HG02852 (cell line): ENCODE measurements at regions not wholly inside any gene's neighbourhood (a gene's known extent, or its start where the extent isn't known, plus 50 kb on each side); places are given as distances from the start of the nearest gene placed in this dataset.
"Not testable (repeated sequence)": the region's sequence is repeated elsewhere in the genome, so short reads cannot be mapped to it uniquely, and the experiment has no call there.

ENCODE experiments used
- ATAC-seq: cut with Tn5 transposase; IDR thresholded peaks from one replicate; pipeline ENCODE4 v1.9.1; 2021; ENCODE audit warnings: mild to moderate bottlenecking, moderate library complexity; ENCODE audit not compliant: unreplicated experiment

DNA sequence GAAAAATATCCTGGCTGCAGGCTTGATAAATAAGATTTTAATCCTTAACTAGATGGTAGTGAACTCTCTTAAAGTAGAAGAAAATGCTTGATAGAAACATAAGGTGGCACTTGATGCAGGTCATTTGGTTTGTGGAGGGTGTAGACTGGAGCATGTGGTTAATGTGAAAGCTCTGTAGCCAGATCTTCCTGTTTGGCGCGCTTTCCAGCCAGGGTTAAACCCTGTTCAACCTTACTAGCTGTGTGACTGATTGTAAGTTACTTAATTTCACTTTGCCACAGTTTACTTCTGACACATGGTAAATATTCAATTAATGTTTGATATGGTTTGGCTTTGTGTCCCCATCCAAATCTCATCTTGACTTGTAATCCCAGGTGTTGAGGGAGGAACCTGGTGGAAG is 394.0 kb downstream of the REEP3 start:
- ATAC-seq = no peak

- ATAC-seq = no peak
Measured at GRCh38 chr10:63917363-63917762, 396.2 kb downstream of the REEP3 start.

DNA sequence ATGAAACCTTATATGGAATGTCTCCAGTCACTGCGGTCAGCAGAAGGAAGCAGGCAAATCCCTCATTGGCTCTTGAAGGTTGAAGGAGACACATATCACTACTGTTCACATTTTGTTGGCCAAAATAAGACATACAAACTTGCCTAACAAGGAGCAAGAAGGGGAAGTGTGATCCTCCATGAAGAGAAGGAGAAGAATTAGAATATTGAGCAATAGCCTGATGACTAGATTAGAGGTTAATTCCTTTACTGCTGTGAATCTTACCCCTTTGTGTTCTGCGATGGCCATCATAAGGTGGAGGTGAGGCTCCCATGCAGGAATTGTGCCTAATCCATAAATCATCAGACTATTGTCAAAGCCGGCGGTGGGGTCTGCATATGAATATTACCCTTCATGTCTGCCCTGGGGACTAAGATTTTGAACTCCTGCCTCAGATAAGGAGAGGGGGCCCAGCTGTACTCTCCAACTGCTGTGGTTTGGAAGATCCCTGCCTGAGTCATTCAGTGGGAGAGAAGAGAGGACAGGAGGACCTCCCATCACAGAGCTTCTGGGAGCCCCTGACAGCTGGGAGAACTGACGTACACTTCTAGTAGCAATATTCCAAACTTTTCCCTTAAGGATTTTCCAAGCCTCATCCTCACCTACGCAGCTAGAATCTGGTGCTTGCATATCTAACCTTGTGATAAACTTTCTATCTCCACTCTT is 398.5 kb downstream of the REEP3 start:
- no peak for ATAC-seq

DNA sequence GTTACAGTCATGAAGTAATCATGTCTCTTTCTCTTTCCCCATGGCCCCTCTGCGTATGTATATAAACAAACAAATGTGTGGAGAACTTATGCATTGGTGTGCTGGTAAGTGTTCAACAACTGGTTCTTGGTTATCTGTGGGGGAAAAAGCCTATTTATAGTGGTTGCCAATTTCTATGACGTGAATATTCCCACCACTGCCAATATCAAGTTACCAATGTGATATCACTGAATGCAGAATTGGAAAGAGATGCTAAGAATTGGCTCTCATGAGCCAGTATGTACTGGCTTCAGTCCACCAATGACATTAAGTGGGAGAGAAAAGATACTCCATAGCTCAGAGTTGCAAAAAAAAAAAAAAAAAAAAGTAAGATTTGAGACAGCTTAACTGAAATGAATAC is 399.7 kb downstream of the REEP3 start:
- no peak for ATAC-seq

DNA sequence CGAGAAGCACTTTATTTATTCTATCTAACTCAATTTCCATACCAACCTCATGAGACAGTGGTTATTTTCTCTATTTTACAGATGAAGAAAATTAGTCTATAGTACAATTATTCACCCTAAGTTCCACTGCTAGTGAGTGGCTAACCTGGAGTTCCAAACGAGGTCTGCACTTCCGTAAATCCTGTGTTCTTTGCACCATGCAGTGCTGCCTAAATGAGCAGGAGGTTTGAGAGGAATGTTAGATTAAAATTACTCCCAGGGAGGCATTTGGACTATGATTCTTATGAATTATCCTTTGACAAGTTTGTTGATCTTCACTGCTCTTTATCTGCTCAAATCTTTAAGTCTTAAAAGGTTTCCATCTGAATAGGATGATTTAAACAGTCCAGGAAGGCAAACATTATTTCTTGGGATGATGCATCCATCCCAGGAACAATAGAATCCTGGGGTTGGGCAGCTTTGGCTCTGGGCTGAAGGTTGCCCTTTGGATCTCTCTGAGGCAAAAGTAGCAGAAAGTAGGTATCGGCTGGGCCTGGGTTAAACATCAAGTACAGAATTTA is 400.8 kb downstream of the REEP3 start:
- no peak for ATAC-seq

- ATAC-seq = no peak
Measured at GRCh38 chr10:63922468-63923284, 401.5 kb downstream of the REEP3 start.

- ATAC-seq = no peak
Measured at GRCh38 chr10:63929831-63930467, 408.7 kb downstream of the REEP3 start.

DNA sequence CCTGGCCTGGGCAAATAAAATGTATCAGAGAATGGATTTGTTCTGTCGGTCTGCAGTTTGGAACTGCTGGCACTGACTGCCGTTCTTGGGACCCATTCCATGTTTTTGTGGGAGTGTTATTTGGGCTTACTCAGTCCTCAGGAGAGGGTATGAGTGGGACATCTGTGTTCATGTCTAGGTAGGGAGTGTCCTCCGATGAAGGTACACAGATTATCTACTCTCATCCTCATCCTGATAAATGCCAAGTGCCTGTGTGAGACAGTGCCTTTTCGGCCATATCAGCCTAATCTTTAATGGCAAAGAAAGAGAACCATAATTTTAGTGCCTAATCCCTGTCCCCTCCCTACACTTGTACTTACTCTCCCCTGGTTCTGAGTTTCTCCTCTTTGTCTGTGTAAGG is 409.4 kb downstream of the REEP3 start:
- no peak for ATAC-seq

DNA sequence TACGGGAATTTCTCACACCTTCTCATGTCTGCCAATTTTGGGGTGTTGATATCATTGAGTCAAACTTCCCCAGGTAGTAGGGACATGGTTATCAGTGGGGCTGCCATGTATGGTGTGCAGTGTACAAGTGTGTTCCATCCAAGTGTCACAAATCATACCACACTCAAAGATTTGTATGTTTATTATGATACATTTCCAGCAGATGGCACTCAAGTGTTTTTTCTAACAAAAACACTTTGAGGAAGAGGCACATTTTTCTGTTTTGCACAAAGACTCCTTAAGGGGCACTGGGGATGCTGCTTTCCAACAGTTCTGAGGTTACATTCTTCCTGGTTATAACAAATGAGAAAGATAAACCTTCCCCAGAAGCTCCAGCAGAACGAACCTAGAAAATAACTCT is 414.5 kb downstream of the REEP3 start:
- ATAC-seq = no peak

DNA sequence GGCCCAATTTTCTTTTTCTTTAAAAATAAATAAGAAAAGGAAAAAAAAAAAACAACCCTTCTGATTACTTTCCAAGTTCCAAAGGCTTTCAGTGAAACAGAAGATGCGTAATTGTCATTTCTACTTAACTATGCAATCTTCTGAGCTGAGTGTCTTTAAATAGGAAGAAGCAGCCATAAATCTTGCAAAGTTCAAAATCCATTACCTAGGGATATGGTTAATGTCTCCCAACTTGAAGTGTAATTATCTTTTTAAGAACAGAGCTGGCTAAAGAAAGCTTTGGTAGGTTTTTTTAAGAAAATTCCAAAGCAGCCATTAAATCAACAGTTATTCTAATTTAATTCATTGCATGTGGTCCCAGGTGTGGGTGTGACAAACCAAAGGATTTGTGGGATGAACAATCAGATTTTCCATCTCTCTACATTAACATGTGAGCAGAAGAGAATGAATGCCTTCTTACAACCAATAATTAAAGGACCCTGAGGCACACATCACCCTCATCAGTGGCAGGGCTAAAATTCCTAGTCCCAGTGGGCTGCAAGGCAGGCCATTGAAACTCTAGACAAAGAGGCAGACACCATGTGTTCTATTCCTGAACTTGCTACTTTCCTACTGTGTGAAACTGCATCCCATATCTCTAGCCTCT is 419.2 kb downstream of the REEP3 start:
- ATAC-seq = no peak

DNA sequence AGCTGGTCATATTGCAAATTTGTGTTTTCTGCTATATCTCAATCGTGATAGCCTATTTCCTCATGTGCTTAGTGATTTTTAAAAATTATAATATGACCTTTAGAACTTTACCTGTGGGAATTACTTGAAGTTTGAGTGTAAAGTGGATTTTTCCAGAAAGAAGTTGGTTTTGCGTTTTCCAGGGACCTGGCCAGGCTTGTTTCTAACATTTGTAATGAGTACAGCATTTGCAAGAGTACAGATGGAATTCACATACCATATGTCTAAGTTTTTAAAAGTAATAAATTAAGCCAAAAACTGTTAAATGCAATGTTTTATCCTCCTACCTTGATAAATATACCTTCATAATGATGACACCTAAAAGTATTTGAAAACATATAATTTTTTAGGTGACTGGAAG is 443.2 kb downstream of the REEP3 start:
- no peak for ATAC-seq

GRCh38 chr10:63965846-63966245 is 444.6 kb downstream of the REEP3 start:
- no peak for ATAC-seq

DNA sequence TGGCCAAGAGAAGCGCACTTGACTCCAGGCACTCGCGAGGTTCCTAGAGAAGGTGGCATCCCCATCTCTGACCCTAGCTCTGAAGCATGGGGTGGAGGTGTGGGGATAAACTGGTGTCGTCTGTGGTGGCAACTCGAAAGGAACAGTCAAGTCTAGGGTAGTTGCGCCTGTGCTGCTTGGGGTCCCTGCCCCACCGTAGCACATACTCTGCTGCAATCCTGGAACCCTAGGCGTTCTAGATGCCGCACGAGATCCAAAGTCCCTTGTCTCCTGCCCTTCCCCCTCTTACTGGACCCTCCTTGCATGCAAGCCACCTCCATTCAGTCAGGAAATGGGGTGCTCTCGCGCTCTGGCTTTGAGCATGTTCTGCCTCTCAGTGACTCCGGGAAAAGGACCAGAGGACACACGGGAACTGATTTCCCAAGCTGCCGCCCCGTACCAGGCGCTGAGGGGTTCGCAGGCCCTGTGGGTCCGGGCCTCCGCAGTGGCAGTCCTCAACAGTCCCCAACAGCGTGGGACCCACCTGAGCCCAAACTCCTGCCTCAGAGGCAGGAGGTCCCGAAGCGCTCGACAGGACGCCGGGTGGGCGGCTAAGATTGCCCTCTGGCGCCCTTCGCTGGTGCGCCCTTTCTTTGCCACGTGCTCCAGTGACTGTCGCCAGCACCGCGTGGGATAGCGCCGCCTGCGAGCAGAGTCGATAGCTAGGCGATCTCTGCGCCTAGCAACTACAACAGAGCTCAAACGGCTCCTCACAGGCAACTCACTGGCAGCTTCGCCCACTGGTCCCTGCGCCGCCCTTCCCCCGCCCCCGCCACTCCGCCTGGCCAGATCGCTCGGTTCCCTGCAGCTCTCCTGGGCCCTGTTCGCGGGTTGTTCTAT is 452.0 kb downstream of the REEP3 start:
- ATAC-seq = no peak

DNA sequence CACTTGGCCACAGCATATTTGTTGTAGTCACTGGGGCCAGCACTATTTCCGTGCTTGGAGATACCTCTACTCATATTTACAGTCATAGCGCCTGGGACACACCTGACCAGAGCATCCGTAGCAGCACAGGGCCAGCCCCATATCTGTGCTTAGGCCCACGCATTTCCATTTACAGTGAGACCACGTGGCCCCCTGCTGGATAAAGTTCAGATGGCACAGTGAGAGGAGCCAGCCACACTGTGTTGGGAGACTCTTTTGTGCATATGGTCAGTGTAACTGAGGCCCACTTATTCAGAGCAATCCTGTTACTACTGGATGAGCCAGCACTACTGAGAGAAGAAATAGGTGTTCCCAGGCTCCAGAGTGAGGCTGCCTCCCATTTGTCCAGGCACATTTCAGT is 455.3 kb downstream of the REEP3 start:
- ATAC-seq = peak; percentile 92

GRCh38 chr10:63977329-63977923 is 456.2 kb downstream of the REEP3 start:
- ATAC-seq = peak; percentile 59

DNA sequence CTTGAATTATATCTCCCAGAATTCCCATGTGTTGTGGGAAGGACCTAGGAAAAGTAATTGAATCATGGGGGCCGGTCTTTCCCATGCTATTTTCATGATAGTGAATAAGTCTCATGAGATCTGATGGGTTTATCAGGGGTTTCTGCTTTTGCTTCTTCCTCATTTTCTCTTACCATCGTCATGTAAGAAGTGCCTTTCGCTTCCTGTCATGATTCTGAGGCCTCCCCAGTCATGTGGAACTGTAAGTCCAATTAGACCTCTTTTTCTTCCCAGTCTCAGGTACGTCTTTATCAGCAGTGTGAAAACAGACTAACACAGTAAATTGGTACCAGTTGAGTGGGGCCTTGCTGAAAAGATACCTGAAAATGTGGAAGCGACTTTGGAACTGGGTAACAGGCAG is 459.7 kb downstream of the REEP3 start:
- ATAC-seq = not testable (repeated sequence)

GRCh38 chr10:63984061-63984460 is 462.9 kb downstream of the REEP3 start:
- ATAC-seq = not testable (repeated sequence)

GRCh38 chr10:63986536-63986935 is 465.3 kb downstream of the REEP3 start:
- ATAC-seq = no peak

DNA sequence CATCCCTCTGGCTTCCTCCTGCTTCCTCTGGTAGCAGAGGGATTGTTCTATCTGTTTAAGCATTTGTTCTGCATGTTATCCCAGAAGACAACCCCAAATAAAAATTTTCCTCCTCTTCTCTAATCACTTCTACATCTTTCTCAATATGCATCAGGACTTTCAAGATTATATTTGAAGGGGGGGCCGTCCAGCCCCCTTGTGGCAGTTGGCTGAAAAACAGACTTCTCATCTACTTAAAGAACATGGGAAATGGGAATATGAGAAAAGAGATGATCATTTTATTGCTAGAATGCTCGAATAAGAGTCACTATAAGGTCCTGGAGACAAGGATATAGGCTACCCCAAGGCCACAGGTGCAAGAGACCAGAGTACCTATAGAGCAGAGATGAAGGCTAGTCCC is 466.0 kb downstream of the REEP3 start:
- no peak for ATAC-seq

DNA sequence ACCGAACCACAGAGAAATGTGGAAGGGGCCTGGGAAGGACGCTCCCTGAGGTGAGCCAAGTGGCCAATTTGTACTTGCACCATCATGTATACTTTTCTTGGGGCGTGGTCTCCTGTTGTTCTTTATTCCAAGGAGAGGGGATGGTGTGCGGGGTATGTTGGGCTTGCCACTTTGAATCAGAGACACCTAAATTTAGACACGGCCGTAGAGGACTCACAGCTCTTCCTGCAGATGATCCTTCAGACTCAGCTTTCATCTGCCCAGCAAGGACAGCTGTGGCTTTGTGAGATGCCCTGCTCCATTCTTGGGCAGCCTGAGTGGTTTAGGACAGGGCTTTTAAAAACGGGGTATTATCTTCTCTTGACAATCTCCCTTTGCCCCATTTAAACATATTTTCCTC is 473.2 kb downstream of the REEP3 start:
- no peak for ATAC-seq
